HG03469 (cell line): ENCODE measurements at regions not wholly inside any gene's neighbourhood (a gene's known extent, or its start where the extent isn't known, plus 50 kb on each side); places are given as distances from the start of the nearest gene placed in this dataset.

Experiments used
- ATAC-seq: cut with Tn5 transposase; IDR thresholded peaks from one replicate; pipeline ENCODE4 v1.9.1; 2021; ENCODE audit warnings: mild to moderate bottlenecking, moderate library complexity, moderate number of reproducible peaks; ENCODE audit not compliant: unreplicated experiment

DNA sequence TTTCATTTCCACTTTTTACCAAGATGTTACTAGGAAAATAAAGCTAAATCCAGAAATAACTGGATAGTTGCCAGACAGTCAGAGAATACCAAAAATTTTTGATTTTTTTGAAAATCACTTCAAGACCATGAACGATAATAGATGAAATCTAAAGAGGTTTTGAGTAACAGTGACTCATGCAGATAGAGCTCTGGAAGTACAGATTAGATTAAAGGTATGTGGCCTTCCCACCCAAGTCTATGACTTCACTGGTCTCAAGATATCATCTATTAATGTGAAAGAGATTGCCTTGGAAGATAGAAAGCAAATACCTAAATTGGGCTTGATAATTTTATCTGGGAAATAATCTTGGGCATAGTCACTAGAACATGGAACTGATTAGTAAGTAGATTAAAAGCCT, 415.9 kb downstream of the METTL15 start:
- no peak for ATAC-seq

- no peak for ATAC-seq
Measured at GRCh38 chr11:28521075-28521474, 412.9 kb downstream of the METTL15 start.

GRCh38 chr11:28520291-28520690, 412.1 kb downstream of the METTL15 start:
- ATAC-seq = no peak

DNA sequence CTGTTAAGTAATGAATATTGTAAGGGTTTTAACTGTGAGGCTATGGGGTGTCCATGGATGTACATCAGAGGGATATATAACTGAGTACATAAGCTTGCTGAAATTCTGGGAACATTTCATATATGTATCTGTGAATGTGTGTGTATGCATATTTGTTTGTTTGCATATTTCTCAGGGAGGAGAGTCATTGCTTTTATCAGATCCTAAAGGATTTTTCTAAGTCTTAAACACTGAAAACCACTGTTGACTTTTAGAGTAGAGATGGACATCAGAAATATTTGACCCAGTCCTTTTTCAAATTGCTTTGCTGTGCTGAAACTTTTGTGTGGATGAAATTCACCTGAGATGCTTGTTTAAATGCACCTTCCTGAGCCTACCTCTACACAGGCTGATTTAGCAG, 410.6 kb downstream of the METTL15 start:
- ATAC-seq = no peak

DNA sequence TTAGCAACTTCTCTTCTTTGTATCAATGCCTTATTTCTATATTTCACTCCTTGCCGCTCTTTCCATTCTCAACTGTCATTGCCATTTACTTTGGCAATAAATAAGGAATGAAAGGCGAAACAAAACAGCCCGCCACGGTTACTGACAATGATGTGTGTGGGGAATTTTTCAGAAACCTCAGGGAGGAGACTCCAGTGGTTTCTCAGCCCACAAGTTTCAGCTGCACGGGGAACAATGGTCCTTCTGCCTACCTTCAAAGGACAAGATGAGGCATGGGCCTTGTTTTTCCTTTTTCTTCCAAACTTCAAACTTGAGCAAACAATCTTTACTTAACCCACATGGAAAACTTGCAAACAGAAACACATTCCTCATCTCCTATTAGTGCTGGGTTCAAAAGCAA, 409.4 kb downstream of the METTL15 start:
- ATAC-seq = no peak

DNA sequence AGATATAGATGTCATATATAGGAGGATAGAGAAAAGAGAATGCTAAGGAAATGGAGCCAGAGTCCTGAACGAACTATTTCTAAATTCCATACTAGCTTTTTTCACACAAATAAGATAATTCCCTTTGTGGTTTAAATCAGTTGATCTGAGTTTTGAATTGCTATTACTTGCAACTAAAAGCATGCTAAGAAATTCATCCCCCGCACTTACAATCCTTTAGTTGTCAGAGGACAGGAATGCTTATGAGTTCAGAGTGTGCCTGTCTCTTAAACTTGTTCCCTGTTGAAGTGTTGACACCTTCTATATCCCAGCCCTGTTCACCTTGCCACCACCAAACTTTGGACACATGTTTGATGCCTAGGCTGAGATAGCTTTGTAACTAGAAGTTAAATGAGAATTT, 406.2 kb downstream of the METTL15 start:
- no peak for ATAC-seq

GRCh38 chr11:28512143-28512756, 404.1 kb downstream of the METTL15 start:
- no peak for ATAC-seq

GRCh38 chr11:28505232-28505631, 397.0 kb downstream of the METTL15 start:
- no peak for ATAC-seq

DNA sequence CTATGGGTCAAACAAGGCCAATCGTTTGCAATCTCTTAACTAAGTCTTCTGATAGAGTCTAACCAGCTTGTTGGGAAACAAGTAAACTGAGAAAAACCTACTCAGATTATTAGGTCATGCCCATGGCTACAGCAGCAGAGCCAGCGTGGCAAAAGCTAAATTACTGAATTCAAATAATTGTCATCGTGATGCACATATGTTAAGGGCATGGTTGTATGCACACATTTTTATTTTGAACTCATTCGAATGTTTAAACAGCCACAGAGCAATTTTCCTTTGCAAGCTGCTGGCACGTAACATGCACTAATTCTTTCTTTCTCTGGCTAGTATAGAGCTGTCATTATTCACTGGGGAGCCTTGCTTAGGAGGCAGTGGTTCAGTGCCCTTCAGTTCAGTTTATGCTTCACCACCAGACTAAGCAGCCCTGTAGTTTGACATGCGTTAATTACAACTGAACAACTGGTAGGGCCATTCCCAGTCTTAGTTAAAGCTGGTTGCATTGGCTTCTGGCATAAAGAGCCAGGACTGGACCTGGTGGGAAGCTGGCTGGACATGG, 396.4 kb downstream of the METTL15 start:
- no peak for ATAC-seq

DNA sequence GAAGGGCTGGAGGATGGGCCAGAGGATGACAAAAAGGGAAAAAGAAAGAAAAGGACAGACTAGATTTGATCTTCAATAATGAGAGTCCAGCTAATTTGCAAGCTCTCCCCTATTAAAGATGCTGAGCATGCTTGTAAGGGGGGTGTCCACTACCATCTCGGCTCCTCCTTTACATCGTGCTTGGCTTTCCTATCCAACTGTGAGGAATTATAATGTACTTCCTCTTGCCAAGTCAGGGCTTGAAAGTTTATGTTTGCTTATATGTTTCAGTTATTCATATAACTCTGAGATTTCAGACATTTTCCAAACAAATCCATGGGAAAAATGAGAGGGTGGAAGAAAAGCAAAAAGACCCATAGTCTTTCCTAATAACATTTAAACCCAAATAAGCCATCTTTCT, 387.1 kb downstream of the METTL15 start:
- no peak for ATAC-seq

GRCh38 chr11:28491431-28491830, 383.2 kb downstream of the METTL15 start:
- no peak for ATAC-seq

- no peak for ATAC-seq
Measured at GRCh38 chr11:28490773-28491382, 382.7 kb downstream of the METTL15 start.

DNA sequence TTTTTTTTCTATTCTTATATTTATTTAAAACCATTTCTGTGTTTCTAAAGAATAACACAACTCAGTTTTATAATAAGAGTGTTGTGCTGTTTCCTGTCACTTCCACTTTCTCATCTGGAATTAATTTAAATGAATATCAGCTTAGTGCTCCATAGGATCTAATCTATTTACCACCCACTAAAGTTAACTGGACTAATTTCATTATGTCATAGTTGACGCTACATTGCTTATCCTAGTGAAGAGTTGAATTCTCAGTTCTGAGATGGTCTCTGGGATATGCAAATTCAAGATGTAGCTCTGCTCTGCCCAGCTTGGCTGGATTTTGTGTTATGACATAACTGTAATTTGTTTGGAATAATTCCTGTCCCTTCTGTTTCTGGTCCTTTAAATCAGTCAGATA, 380.1 kb downstream of the METTL15 start:
- no peak for ATAC-seq

- no peak for ATAC-seq
Measured at GRCh38 chr11:28483072-28483867, 375.1 kb downstream of the METTL15 start.

DNA sequence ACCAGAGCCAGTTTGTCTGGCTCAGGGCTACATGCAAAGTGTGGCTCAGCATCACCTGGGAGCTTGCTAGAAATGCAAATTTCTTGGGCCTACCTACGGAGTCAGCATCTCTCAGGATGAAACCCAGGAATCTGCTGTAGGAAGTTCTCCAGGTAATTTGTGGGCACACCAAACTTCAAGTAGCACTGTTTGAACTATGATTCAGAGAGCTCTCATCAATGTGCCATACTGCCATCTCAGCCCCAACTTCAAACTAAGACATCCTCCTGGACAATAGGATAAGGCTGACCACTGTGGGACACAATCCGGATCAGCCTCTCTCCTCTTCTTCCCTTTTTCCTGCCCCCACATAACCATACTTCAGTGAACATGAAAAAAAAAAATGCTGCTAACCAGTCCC, 374.5 kb downstream of the METTL15 start:
- ATAC-seq = no peak

DNA sequence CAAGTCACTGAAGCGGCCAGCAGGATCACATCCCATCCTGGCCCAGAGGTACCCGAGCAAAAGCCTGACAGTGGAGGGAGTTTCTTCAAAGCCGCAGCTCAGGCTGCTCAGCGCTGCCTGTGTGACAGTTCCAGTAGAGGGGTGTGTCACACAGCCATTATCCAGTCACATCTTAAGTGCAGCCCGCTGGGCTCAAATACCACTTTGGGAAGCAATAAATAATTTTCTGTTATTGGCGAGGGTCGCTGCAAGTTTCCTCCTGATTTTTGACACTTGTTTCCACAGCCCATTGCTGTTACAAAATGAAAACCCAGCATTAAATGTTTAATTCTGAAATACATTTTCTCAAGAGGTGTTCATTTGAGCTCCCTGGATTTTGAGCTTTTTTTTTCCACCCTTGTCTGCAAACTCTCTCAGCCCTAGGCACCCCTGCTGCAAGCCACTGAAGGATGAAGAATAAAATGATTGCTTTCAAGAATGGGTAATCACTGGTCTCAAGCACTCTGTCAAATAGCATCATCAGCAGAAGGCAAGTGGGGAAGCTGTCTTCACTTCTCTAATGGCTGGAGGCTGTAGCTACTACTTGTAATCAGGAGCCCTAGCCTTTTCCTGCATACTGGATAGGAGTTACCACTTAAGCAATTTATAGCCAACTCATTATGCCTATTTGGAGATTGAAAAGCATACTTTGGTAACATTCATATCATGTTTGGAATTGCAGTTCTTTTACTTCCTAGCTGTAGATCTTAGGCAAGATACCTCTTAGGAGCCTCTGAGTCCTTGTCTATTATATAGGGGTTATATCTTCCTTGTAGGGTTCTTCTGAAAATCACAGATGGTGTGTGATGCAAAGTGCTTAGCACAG, 373.7 kb downstream of the METTL15 start:
- no peak for ATAC-seq

DNA sequence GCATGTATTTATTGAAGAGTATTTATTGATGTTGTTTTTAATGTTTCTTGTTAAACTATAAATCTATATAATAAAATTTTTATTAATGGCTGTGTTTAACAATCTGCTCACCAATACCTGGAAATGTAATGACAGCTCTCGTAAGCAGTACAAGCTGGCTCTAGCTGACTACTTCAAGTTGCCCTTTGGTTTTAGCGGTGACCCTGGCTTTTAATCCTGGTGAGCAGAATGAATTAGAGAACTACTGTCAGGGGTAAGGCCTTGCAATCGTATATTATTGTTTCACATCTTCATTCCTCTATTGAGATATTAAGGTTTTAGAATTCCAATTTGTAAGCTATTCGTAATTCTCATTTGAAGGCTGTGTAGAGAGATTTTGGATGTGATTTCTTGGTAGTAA, 372.2 kb downstream of the METTL15 start:
- no peak for ATAC-seq

DNA sequence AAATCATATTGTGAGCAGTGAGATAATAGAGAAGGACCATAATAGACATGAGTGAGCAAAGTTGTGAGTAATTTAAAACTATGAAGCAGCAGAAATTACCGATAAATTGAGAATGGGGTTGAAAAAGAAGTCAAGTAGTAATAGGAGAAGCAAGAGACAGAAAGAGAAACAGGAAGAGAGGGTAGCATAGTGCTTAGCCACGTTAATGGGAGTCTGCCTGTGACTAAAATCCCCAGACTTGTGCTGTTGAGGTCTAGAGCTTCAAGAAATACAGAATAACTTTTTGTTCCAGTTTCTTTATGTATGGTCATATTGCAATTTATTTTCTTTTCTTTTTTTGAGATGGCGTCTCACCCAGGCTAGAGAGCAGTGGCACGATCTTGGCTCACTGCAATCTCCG, 368.7 kb downstream of the METTL15 start:
- no peak for ATAC-seq

GRCh38 chr11:28476049-28476448, 367.9 kb downstream of the METTL15 start:
- ATAC-seq = no peak

GRCh38 chr11:28472904-28473303, 364.7 kb downstream of the METTL15 start:
- no peak for ATAC-seq

DNA sequence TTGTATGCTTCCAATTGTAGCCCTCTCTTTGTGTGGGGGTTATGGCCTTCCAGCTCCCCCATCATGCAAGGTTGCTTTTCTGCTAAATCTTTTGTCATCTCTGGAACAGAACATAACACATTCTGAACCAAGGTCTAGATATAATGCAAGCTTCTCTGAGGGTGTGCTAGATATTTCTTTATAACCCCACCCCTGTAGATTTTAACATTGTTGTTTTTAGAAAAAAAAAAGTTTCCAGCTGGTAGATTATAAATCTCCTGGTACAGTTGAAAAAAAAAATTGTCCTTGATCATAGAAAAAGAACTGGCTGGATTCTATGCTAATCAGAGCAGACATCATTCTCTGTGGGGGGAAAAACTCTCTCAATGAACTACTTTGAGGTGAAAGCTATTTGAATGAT, 363.3 kb downstream of the METTL15 start:
- no peak for ATAC-seq
